Stimulated activated naive CD8-positive, alpha-beta T cell treated with anti-CD3 and anti-CD28 coated beads, Interleukin-15, Interleukin-2, amounts not matched to agents 100 U/mL and 50 U/mL, for 24 hours (primary cell): ENCODE measurements at regions not wholly inside any gene's neighbourhood (a gene's known extent, or its start where the extent isn't known, plus 50 kb on each side); places are given as distances from the start of the nearest gene placed in this dataset.

Source experiments
- ATAC-seq: fragments of 150-1000 bp; cut with Tn5 transposase; one replicate; pipeline ENCODE4 v1.10.0; 2021
- DNase-seq: peaks from one replicate; pipeline ENCODE4 v3.0.0; 2021

GRCh38 chr6:126148853-126149252, 162.5 kb downstream of the TRMT11 start:
- DNase-seq (no peak), ATAC-seq (no peak)

DNA sequence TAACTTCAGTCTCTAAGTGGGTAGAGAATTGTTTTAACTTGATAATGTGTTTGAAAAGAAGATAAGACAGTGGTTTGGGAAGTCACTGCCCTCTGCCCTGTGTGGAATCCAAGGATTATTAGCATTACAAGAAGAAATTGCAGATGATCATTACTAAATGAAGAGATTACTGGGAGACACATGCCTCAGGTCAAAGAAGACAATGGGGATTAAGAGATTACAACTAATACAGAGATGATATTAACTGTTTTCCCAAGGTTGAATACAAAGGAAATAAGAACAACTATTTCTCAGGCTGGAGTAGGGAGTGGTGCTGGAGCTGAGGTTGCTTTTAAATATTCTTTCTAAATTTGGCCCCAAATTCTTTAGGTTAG, 166.0 kb downstream of the TRMT11 start:
- no peak for DNase-seq
- ATAC-seq, result no peak

DNA sequence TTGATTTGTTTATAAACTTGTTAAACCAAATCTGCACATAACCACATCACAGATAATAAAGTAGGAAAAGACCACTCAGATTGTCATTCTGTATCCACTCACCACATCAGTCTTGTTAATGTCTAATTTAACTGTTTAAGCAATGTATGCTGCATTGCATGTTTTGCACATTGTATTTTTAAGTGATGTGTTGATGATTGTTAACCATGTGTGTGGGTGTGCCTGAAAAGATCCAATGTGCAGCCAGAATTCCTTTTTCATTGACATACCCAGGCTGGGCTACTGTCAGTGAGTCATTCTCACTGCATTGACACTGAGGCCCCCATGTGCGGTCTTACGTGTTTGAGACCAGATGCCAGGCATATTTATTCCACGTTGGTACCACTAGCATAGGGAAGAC, 167.3 kb downstream of the TRMT11 start:
- DNase-seq (no peak), ATAC-seq (no peak)

DNA sequence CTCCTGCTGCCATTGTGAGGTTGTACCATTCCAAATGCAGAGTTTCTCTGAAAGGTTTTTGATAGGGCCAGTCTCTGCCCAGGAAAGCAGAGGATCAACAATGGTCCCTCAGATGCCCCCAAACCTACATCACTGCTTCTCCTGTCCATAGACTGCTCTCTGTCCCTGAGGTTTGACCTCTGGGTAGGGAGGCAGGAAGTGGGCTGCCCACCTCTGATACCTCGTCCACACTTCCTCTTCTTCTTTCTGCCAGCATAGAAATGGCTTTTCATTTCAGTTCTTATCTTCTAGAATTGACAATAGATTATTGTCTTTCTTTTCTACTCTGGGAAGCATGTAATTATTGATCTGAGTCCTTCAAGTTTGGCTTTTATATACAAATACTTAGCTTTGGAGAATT, 170.6 kb downstream of the TRMT11 start:
- no peak for ATAC-seq
- no peak for DNase-seq

GRCh38 chr6:126167726-126168125, 172.2 kb upstream of the CENPW start:
- no peak for ATAC-seq
- no peak for DNase-seq

GRCh38 chr6:126170433-126170832, 169.5 kb upstream of the CENPW start:
- ATAC-seq, result no peak

DNA sequence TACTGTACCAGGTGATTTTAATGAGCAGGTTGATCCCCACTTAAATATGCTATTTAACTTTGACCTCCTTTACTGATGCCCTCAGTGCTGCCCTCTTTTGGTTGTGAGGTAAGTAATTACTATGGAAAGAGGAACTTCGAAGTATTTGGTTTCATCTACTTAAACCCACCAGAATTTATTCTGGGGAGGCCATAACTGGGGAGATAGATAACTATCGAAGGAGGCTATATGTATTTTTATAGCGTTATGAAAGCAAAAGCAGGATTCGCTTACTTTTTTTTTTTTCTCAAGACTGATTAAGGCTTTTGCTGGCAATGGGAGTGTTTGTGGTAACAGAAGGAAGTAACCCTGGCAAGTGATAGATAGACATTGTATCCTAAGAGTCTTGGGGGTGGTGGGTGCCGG, 168.9 kb upstream of the CENPW start:
- DNase-seq (peak; percentile 16), ATAC-seq (no peak)

More at GRCh38 chr6:126170433-126170832, 169.5 kb upstream of the CENPW start:
- DNase-seq, result no peak

- DNase-seq, result no peak
- no peak for ATAC-seq
Observed at GRCh38 chr6:126172131-126172530, 167.8 kb upstream of the CENPW start.

DNA sequence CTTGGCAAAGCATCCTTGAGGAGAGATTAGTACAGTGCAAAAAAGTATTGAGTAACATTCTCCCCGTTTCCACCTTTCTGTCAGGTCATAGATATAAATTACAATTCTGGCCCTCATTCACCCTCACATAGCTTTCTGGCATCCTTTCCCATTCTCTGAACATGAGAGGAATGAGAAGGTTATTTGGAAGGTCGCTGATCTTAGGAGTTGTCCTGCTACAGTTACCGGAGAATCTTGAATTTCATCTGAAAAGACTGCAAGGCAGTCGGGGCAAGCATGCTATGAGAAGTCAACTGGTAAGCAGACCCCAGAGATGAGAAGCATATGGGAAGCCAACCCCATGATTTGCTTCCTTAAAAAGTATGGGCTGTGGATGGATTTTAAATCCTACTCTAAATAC, 166.7 kb upstream of the CENPW start:
- no peak for DNase-seq

GRCh38 chr6:126174697-126175096, 165.2 kb upstream of the CENPW start:
- no peak for ATAC-seq
- no peak for DNase-seq

More for the DNA sequence above, 166.7 kb upstream of the CENPW start:
- ATAC-seq, result no peak

DNA sequence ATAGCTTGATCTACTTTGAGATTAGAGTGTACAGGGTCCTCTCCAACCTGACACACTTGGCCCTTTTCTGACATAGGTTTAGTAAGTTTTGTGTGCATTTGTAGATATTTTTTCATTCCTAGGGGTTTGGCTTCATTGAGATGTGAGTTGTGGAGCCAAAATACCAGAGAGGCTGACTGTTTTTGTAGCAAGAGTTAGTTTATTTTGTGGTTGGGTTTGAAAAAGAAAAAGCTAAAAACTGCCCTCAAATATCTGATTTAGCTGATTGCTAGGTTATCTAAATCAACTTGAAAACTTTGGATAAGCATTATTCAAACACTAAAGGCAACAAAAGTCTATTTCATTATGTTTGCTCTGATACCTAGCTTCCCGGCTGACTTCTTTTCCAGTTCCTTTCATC, 164.7 kb upstream of the CENPW start:
- no peak for DNase-seq
- no peak for ATAC-seq

DNA sequence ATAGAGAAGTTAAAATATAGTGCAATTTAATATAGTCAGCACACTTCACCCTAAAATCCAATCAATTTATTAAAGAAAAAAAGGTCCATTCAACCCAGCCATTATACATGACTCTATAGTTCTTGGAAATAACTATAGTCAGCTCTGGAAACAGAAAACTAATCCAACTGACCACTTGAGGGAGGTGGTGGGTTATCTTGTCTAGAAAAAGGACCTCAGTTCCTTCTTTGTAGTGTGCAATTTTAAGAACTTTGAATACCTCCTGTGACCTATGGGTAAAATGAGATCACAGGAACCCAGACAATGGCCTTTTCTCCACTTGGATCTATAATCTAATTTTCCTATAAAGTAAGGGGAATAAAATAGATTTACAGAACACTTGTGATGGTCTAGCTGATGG, 163.6 kb upstream of the CENPW start:
- ATAC-seq (no peak), DNase-seq (no peak)

GRCh38 chr6:126180585-126180984, 159.3 kb upstream of the CENPW start:
- DNase-seq (peak; percentile 14), ATAC-seq (peak; percentile 97)

DNA sequence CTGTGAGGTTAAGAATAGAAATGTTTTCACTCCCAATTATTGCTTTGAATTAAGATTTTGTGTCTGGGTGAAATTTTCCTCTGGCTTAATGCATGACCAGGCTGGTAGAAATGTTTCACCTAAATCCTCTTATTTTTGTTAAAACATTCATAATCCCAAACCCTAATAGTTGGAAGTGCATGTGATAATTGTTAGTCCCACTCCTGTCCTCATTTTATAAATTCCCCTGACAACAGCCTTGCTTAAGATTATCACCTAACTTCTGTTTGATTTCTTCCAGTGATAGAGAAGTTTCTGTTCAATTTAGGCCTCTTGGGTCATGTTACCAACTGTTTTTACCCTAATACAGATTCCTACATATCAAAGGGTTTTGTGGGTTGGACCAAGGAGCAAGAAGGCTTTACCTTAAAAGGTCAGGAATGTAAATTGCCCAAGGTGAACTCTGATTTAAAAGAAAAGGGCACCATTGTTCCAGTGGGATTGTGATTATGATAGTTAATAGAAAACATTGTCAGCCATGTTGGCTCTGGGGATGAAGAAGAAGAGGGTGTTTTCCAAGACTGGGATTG, 158.7 kb upstream of the CENPW start:
- ATAC-seq (no peak), DNase-seq (no peak)

GRCh38 chr6:126181890-126182289, 158.0 kb upstream of the CENPW start:
- no peak for DNase-seq
- no peak for ATAC-seq

GRCh38 chr6:126182650-126183311, 157.1 kb upstream of the CENPW start:
- no peak for ATAC-seq
- DNase-seq, result no peak

- no peak for DNase-seq
- no peak for ATAC-seq
Observed at GRCh38 chr6:126185774-126186173, 154.1 kb upstream of the CENPW start.

DNA sequence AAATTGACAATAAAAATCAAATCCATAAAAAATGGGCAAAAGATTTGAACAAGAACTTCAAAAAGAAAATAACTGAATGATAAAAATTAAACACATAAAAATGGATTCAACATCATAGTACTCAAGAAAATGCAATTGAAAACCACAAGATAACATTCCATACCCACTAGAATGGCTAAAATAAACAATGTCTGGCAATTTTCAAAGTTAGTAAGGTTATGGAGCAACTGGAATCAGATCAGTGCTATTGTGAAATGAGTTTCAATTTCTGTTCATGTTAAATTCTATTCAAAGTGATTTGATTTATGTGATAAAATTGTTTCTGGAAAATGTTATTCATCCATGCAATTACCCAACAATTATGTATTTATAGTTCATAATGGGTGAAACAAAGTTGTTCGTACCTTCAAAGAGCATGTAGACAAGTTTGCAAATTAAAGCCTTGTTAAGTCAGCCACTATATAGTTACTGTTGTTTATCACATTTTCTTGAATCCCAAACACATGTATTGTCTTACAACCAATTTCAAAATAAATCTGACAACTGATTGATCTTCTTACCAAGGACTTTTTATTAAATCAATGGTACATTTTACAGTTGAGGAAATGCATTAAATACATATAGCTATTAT, 151.5 kb upstream of the CENPW start:
- ATAC-seq (no peak), DNase-seq (no peak)

DNA sequence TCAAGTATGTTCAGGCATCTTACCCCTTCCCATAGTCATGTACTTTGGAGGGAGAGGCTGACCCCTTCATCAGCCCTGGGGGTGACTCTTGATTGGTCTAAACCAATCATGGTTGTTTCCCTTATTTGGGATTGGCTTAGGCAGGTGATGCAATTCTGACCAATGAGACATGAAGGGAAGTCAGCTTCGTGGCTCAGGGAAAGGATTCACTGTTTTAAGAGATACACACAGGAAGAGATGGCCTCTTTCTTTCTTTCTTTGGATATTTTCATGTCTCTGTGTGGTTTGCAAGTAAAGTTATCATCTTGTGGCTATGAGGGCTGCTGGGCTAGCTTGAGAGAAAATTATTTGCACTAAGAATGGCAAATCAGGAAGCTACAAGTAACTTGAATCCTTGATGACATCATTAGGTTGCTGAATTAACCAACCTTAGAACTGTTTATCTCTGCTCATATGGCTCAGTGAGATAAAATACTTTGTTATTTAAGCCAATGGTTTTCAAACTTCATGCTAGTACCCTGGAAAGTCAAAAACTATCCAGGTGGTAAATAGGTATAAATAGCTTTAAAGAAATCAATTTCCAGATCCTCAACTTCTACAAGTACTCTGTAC, 144.2 kb upstream of the CENPW start:
- no peak for DNase-seq
- no peak for ATAC-seq

GRCh38 chr6:126198631-126199030, 141.3 kb upstream of the CENPW start:
- DNase-seq (no peak), ATAC-seq (no peak)

GRCh38 chr6:126199466-126199865, 140.4 kb upstream of the CENPW start:
- ATAC-seq (no peak), DNase-seq (no peak)

- no peak for DNase-seq
- ATAC-seq, result no peak
Observed at GRCh38 chr6:126202707-126203106, 137.2 kb upstream of the CENPW start.

DNA sequence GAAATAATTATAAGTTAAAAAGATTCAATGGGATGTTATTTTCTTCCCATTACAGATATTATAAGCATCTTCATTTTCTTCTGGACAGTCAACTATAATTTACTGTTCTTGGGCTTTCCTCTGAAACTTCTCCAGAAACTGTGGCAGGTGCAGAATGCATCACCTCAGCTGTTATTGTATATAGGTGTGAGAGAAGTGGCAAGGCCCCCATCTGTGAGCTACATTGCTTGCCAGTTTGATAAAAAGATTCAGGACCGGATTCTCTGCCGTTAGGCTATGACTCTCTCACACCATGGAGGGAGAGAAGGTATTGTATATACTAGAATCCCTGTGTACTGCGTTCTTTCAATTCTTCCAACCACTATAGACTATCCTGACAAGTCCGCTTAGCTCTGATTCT, 135.8 kb upstream of the CENPW start:
- DNase-seq, result no peak
- no peak for ATAC-seq

- no peak for ATAC-seq
- no peak for DNase-seq
Observed at GRCh38 chr6:126204598-126204997, 135.3 kb upstream of the CENPW start.
